ELR (cell line): ENCODE measurements at regions not wholly inside any gene's neighbourhood (a gene's known extent, or its start where the extent isn't known, plus 50 kb on each side); places are given as distances from the start of the nearest gene placed in this dataset.

Experiments used
- DNase-seq: peaks from one replicate; pipeline ENCODE4 v3.0.0-alpha.2; 2015; ENCODE audit warnings: low read depth

GRCh38 chr10:91576096-91576545 is 56.8 kb downstream of the PPP1R3C start:
- peak; percentile 75 for DNase-seq

GRCh38 chr10:91575044-91575610 is 57.7 kb downstream of the PPP1R3C start:
- no peak for DNase-seq

- DNase-seq = no peak
Observed at GRCh38 chr10:91574236-91574635, 58.6 kb downstream of the PPP1R3C start.

GRCh38 chr10:91573320-91573719 is 59.6 kb downstream of the PPP1R3C start:
- DNase-seq = no peak

- no peak for DNase-seq
Observed at GRCh38 chr10:91571671-91572070, 61.2 kb downstream of the PPP1R3C start.

GRCh38 chr10:91570220-91570619 is 62.7 kb downstream of the PPP1R3C start:
- DNase-seq = no peak

- DNase-seq = peak; percentile 6
Observed at GRCh38 chr10:91569522-91569921, 63.3 kb downstream of the PPP1R3C start.

GRCh38 chr10:91567815-91568214 is 65.1 kb downstream of the PPP1R3C start:
- DNase-seq = peak; percentile 12

GRCh38 chr10:91566115-91566514 is 66.8 kb downstream of the PPP1R3C start:
- no peak for DNase-seq

- DNase-seq = no peak
Observed at GRCh38 chr10:91565226-91565625, 67.6 kb downstream of the PPP1R3C start.

- DNase-seq = no peak
Observed at GRCh38 chr10:91564508-91564907, 68.4 kb downstream of the PPP1R3C start.
